ENCODE measurements at regions not wholly inside any gene's neighbourhood (a gene's known extent, or its start where the extent isn't known, plus 50 kb on each side); places are given as distances from the start of the nearest gene placed in this dataset.

DNA sequence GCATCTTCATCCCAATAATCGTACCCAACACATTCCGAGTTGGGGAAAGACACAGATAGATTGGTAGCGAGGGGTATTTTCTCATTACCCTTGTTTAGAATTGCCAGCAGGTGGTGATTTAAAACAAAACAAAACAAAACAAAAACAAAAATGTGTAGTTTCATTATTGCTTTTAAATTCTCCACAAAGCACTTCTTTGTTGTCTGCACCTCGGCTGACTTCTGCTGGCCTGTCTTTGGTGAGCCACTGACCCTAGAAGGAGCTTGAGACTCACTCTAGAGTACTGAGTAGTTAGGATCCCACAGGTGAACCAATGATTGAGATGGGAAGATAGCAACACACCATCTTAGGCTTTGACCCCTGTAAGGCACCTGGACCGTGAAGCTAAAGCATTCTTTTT is 105.4 kb upstream of the BET1 start:
- CTCF ChIA-PET, result interaction anchor here (0.9 to 1.1 kb wide), 4 partner anchors 9 to 22 kb away, joined by 3 to 6 read pairs (median 3); no protein-coding TSS in a partner anchor
- TF ChIP-seq SMC3 (IDR thresholded peaks at IDR 0.05) (no peak), FOSB (CRISPR knock-in tag; IDR thresholded peaks at IDR 0.05) (no peak), ELK1 (IDR thresholded peaks at IDR 0.05; ENCODE audit: low read depth, low read length) (no peak), NFE2L2 (conservative IDR thresholded peaks at IDR 0.05; ENCODE audit: low read length) (no peak), HES2 (IDR thresholded peaks at IDR 0.05) (no peak), RCOR1 (IDR thresholded peaks at IDR 0.05; ENCODE audit: low read depth, low read length) (no peak), NR3C1 (IDR thresholded peaks at IDR 0.05) (no peak), EHMT2 (IDR thresholded peaks at IDR 0.05; ENCODE audit: low read depth) (no peak), ZNF302 (CRISPR knock-in tag; IDR thresholded peaks at IDR 0.05) (no peak), PHF8 (IDR thresholded peaks at IDR 0.05; ENCODE audit: borderline replicate concordance, low read depth) (no peak), TP53 (CRISPR knock-in tag; IDR thresholded peaks at IDR 0.05) (no peak), CHD4 (IDR thresholded peaks at IDR 0.05; ENCODE audit: borderline replicate concordance) (no peak), GATA3 (IDR thresholded peaks at IDR 0.05; ENCODE audit: borderline replicate concordance) (no peak)
- TF ChIP-seq, protein P1, sequence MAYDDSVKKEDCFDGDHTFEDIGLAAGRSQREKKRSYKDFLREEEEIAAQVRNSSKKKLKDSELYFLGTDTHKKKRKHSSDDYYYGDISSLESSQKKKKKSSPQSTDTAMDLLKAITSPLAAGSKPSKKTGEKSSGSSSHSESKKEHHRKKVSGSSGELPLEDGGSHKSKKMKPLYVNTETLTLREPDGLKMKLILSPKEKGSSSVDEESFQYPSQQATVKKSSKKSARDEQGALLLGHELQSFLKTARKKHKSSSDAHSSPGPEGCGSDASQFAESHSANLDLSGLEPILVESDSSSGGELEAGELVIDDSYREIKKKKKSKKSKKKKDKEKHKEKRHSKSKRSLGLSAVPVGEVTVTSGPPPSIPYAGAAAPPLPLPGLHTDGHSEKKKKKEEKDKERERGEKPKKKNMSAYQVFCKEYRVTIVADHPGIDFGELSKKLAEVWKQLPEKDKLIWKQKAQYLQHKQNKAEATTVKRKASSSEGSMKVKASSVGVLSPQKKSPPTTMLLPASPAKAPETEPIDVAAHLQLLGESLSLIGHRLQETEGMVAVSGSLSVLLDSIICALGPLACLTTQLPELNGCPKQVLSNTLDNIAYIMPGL (CRISPR knock-in tag; IDR thresholded peaks at IDR 0.05; ENCODE audit: borderline replicate concordance), result no peak
- TF ChIP-seq, protein P2, sequence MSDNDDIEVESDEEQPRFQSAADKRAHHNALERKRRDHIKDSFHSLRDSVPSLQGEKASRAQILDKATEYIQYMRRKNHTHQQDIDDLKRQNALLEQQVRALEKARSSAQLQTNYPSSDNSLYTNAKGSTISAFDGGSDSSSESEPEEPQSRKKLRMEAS (IDR thresholded peaks at IDR 0.05), result no peak
- FAIRE-seq, result no peak

DNA sequence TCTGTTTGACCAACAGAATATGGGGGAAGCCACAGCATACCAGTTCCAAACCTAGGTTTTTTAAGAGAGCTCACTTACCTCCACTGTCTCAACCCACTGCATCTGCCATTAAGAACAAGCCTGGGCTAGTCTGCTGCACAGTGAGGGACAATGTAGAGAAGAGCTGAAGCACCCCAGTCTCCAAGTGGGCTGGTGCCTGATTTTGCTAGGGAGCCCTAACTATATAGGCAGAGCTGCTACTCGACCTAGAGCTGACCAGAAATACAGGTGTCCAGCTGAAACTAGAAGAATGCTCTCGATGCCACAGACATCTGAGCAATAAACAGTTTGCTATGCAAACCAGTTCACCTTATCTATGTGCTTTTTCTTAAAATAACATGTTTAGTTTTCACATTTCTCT is 106.9 kb upstream of the BET1 start:
- ChIA-PET CTCF (no interaction called here), POLR2A (no interaction called here)
- Histone ChIP-seq H3K4me2 (no peak overlapping the region), H3K9me3 (no peaks in the 10 kb centered on the region), H3K4me3 (no peak overlapping the region), H3K4me1 (no peaks in the 10 kb centered on the region), H3K27ac (no peak overlapping the region)
- WGBS (ENCODE audit: missing lambda C conversion rate), result 75% methylated on average over 2 of the region's 2 CpGs
- no peak for TF ChIP-seq KDM5A (IDR thresholded peaks at IDR 0.05)
- TF ChIP-seq, protein P3, sequence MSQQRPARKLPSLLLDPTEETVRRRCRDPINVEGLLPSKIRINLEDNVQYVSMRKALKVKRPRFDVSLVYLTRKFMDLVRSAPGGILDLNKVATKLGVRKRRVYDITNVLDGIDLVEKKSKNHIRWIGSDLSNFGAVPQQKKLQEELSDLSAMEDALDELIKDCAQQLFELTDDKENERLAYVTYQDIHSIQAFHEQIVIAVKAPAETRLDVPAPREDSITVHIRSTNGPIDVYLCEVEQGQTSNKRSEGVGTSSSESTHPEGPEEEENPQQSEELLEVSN (IDR thresholded peaks at IDR 0.05; ENCODE audit: borderline replicate concordance, low read depth), result no peak
- no peak for TF ChIP-seq FOSB (CRISPR knock-in tag; IDR thresholded peaks at IDR 0.05)
- TF ChIP-seq CBX8 (IDR thresholded peaks at IDR 0.05), result no peak
- no peak for TF ChIP-seq RFX5 (IDR thresholded peaks at IDR 0.05)
- TF ChIP-seq ATOH8 (CRISPR knock-in tag; IDR thresholded peaks at IDR 0.05; ENCODE audit: low read depth), result no peak
- no peak for TF ChIP-seq POLR2AphosphoS2 (conservative IDR thresholded peaks at IDR 0.05; ENCODE audit: low read length)
- no peak for TF ChIP-seq HES2 (IDR thresholded peaks at IDR 0.05)
- TF ChIP-seq CEBPB (IDR thresholded peaks at IDR 0.05), result no peak
- TF ChIP-seq, protein P4, sequence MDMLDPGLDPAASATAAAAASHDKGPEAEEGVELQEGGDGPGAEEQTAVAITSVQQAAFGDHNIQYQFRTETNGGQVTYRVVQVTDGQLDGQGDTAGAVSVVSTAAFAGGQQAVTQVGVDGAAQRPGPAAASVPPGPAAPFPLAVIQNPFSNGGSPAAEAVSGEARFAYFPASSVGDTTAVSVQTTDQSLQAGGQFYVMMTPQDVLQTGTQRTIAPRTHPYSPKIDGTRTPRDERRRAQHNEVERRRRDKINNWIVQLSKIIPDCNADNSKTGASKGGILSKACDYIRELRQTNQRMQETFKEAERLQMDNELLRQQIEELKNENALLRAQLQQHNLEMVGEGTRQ (IDR thresholded peaks at IDR 0.05), result no peak
- TF ChIP-seq GATA3 (IDR thresholded peaks at IDR 0.05; ENCODE audit: borderline replicate concordance), result no peak
- no peak for TF ChIP-seq KDM1A (IDR thresholded peaks at IDR 0.05; ENCODE audit: low read depth)
- TF ChIP-seq FOSL2 (IDR thresholded peaks at IDR 0.05), result no peak
- no peak for TF ChIP-seq FOSL2 (CRISPR knock-in tag; IDR thresholded peaks at IDR 0.05)
- TF ChIP-seq NFE2L2 (conservative IDR thresholded peaks at IDR 0.05; ENCODE audit: low read length), result no peak
- TF ChIP-seq NR3C1 (IDR thresholded peaks at IDR 0.05), result no peak
- no peak for TF ChIP-seq TP53 (CRISPR knock-in tag; IDR thresholded peaks at IDR 0.05)
- TF ChIP-seq MYC (IDR thresholded peaks at IDR 0.05; ENCODE audit: borderline replicate concordance, low read length), result no peak
- TF ChIP-seq PHF8 (IDR thresholded peaks at IDR 0.05; ENCODE audit: borderline replicate concordance, low read depth), result no peak
- TF ChIP-seq RAD21 (conservative IDR thresholded peaks at IDR 0.05 in 1 of 2, IDR thresholded peaks at IDR 0.05 in 1 of 2), result no peak
- no peak for TF ChIP-seq RCOR1 (IDR thresholded peaks at IDR 0.05; ENCODE audit: low read depth, low read length)
- ATAC-seq (no peak), FAIRE-seq (no peak), DNase-seq (ENCODE audit: low read depth in 1 of 2, low spot score in 1 of 2) (no peak)

More for the DNA sequence above, 105.4 kb upstream of the BET1 start:
- Histone ChIP-seq H3K4me2 (no peak overlapping the region), H3K9me3 (no peaks in the 10 kb centered on the region), H3K4me3 (no peak overlapping the region), H3K27ac (no peak overlapping the region), H3K4me1 (no peaks in the 10 kb centered on the region)
- POLR2A ChIA-PET, result no interaction called here
- ATAC-seq (no peak), DNase-seq (ENCODE audit: low read depth in 1 of 2, low spot score in 1 of 2) (no peak)
- WGBS (ENCODE audit: missing lambda C conversion rate), result 91% methylated on average over 5 of the region's 5 CpGs
